Keratinocyte (primary cell): ENCODE measurements at regions not wholly inside any gene's neighbourhood (a gene's known extent, or its start where the extent isn't known, plus 50 kb on each side); places are given as distances from the start of the nearest gene placed in this dataset.

Experiments
- DNase-seq: peaks from one replicate; pipeline ENCODE4 v3.0.0-alpha.2; 2011; ENCODE audit warnings: low read depth, missing footprints, low spot score
- FAIRE-seq: peaks from 2 replicates; lab custom pipeline; 2011; peaks lifted over from hg19 to GRCh38; lab: Jason Lieb, UNC
- H2AFZ ChIP-seq: 2 replicates; pipeline ENCODE4 v1.6.0; 2012; ENCODE audit warnings: low read length, control low read depth, inconsistent platforms; ENCODE audit not compliant: control insufficient read depth
- H3K27ac ChIP-seq: 2 replicates; pipeline ENCODE4 v1.5.1; 2011; ENCODE audit warnings: low read length; ENCODE audit not compliant: control insufficient read depth, insufficient read depth
- H3K27me3 ChIP-seq: 3 replicates; pipeline ENCODE4 v1.6.0; 2011; ENCODE audit warnings: low read length; ENCODE audit not compliant: control insufficient read depth, insufficient read depth; ENCODE audit errors: extremely low read depth
- H3K36me3 ChIP-seq, 2 experiments: 2 replicates in 1 of 2; 3 replicates in 1 of 2; pipeline ENCODE4 v1.5.1; 2011; ENCODE audit warnings: low read length in 2 of 2, mild to moderate bottlenecking in 1 of 2; ENCODE audit not compliant: control insufficient read depth in 2 of 2, insufficient read depth in 2 of 2; ENCODE audit errors: extremely low read depth in 1 of 2
- H3K4me1 ChIP-seq: 3 replicates; pipeline ENCODE4 v1.5.1; 2011; ENCODE audit warnings: low read length; ENCODE audit not compliant: control insufficient read depth, insufficient read depth; ENCODE audit errors: extremely low read depth
- H3K4me2 ChIP-seq: 3 replicates; pipeline ENCODE4 v1.6.0; 2011; ENCODE audit warnings: low read depth, low read length; ENCODE audit not compliant: control insufficient read depth, insufficient read depth; ENCODE audit errors: extremely low read depth
- H3K4me3 ChIP-seq, 3 experiments: fragments of 200-600 bp in 1 of 3; sonication (generic) in 1 of 3; 2 replicates in 2 of 3; 3 replicates in 1 of 3; pipeline ENCODE4 v1.5.1; 2011 to 2016; ENCODE audit warnings: low read length in 3 of 3, mild to moderate bottlenecking in 3 of 3, control low read depth in 2 of 3, inconsistent platforms in 1 of 3, low read depth in 1 of 3, mixed read lengths in 1 of 3, mixed run types in 1 of 3, moderate library complexity in 1 of 3; ENCODE audit not compliant: control insufficient read depth in 2 of 3, insufficient read depth in 2 of 3; ENCODE audit errors: extremely low read depth in 1 of 3
- H3K79me2 ChIP-seq: 2 replicates; pipeline ENCODE4 v1.6.0; 2012; ENCODE audit warnings: low read length; ENCODE audit not compliant: control insufficient read depth, insufficient read depth
- H3K9ac ChIP-seq: 3 replicates; pipeline ENCODE4 v1.6.0; 2011; ENCODE audit warnings: low read length; ENCODE audit not compliant: control insufficient read depth, insufficient read depth; ENCODE audit errors: extremely low read depth
- H3K9me1 ChIP-seq: 3 replicates; pipeline ENCODE4 v1.6.0; 2011; ENCODE audit warnings: low read length; ENCODE audit not compliant: control insufficient read depth, insufficient read depth; ENCODE audit errors: extremely low read depth
- H3K9me3 ChIP-seq: 2 replicates; pipeline ENCODE4 v1.5.1; 2012; ENCODE audit warnings: low read depth, low read length; ENCODE audit not compliant: control insufficient read depth
- H4K20me1 ChIP-seq: 3 replicates; pipeline ENCODE4 v1.6.0; 2011; ENCODE audit warnings: low read length; ENCODE audit not compliant: control insufficient read depth, insufficient read depth; ENCODE audit errors: extremely low read depth
- CTCF ChIP-seq, 3 experiments: IDR thresholded peaks in 1 of 3; conservative IDR thresholded peaks in 1 of 3; optimal IDR thresholded peaks in 1 of 3; 2 replicates in 2 of 3; 3 replicates in 1 of 3; pipeline versions ENCODE3 to v1.5.1; 2011; ENCODE audit warnings: low read length in 3 of 3, mild to moderate bottlenecking in 3 of 3, moderate library complexity in 2 of 3, control low read depth in 1 of 3, inconsistent platforms in 1 of 3; ENCODE audit not compliant: insufficient read depth in 2 of 3; ENCODE audit errors: extremely low read depth in 1 of 3
- EZH2 ChIP-seq: IDR thresholded peaks from one replicate; pipeline ENCODE4 v1.6.1; 2012; ENCODE audit warnings: inconsistent platforms, mild to moderate bottlenecking, low read length, moderate library complexity
- dilution Hi-C: fragments of 300-500 bp; cut with MboI; formaldehyde crosslinking; loops from one replicate; pipeline ENCODE4 v1.7.0; 2020; ENCODE audit warnings: low sequenced_read_pairs; ENCODE audit not compliant: extremely low pct_ligation_motif_present

DNA sequence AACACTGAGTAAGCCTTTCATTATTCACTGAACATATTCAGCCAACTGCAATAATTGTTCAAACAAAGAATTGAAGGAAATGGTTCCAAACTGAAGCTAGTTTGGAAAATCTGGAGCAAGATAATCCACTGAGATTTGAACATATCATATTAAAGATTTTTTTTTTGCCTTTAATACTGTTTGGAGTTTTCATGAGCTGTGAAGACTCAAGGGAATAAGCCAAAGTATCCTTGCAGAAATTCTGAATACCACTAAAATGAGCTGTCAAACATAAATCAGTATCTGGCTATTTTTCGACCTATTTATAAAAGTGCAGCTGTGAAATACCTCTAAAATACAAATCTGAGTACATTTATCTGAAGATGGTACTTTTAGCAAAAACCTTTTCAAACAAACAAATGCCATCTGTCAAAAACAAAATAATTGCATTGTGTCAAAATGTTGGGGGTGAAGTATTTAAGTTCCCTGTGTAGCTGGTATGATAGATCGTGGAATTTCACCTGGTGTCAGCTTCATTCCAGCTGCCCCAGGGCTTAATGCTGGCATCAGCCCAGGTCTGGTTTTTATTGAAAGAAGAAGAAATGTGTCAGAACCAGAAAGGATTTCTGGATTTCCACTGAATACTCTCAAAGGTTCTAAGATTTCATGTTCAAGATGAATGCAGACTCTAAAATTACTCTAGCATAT, 149.0 kb upstream of the GRAMD2B start:
- FAIRE-seq (no peak), DNase-seq (no peak)

DNA sequence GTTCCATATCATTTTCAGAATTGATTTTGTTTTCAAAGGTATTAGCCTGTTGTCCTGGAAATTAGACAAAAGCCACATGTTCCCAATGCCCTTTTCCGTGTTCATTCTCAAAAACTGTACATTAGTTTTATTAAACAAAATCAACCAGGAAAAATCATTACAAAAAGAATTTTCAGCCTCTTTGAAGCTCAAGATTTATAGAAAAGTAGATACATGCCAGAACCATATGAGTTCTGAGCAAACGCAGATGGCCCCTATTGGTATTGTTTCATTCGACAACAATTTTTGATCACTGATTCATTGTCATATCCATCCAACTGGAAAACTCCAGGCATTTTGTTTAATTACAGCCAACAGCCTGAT, 148.5 kb upstream of the GRAMD2B start:
- FAIRE-seq (no peak), DNase-seq (no peak)
- H3K27me3 ChIP-seq: no peaks in the 10 kb centered on the region
- no peaks in the 10 kb centered on the region for H3K9me3 ChIP-seq
- no peaks in the 10 kb centered on the region for H3K79me2 ChIP-seq
- no peak overlapping the region for H3K4me3 ChIP-seq
- no peak overlapping the region for H3K27ac ChIP-seq
- no peak overlapping the region for H2AFZ ChIP-seq
- H3K9me1 ChIP-seq: no peaks in the 10 kb centered on the region
- no peaks in the 10 kb centered on the region for H4K20me1 ChIP-seq
- H3K4me2 ChIP-seq: no peak overlapping the region
- dilution Hi-C loops: no loop called here
- TF ChIP-seq CTCF (optimal IDR thresholded peaks at IDR 0.05 in 1 of 3, IDR thresholded peaks at IDR 0.05 in 1 of 3, conservative IDR thresholded peaks at IDR 0.05 in 1 of 3; ENCODE audit: extremely low read depth in 1 of 3, insufficient read depth in 2 of 3, low read length in 3 of 3): no peak
- TF ChIP-seq EZH2: no peak
- H3K36me3 ChIP-seq: no peaks in the 10 kb centered on the region
- no peak overlapping the region for H3K9ac ChIP-seq
- no peaks in the 10 kb centered on the region for H3K4me1 ChIP-seq

More for the DNA sequence above, 149.0 kb upstream of the GRAMD2B start:
- no peak overlapping the region for H2AFZ ChIP-seq
- no peak for TF ChIP-seq CTCF (optimal IDR thresholded peaks at IDR 0.05 in 1 of 3, IDR thresholded peaks at IDR 0.05 in 1 of 3, conservative IDR thresholded peaks at IDR 0.05 in 1 of 3; ENCODE audit: extremely low read depth in 1 of 3, insufficient read depth in 2 of 3, low read length in 3 of 3)
- TF ChIP-seq EZH2: no peak
- no peaks in the 10 kb centered on the region for H3K79me2 ChIP-seq
- no peaks in the 10 kb centered on the region for H3K27me3 ChIP-seq
- dilution Hi-C loops: no loop called here
- H3K27ac ChIP-seq: no peak overlapping the region
- no peak overlapping the region for H3K9ac ChIP-seq
- H3K4me1 ChIP-seq: no peaks in the 10 kb centered on the region
- H3K36me3 ChIP-seq: no peaks in the 10 kb centered on the region
- no peaks in the 10 kb centered on the region for H3K9me3 ChIP-seq
- H3K4me2 ChIP-seq: no peak overlapping the region
- H3K9me1 ChIP-seq: no peaks in the 10 kb centered on the region
- H4K20me1 ChIP-seq: no peaks in the 10 kb centered on the region
- H3K4me3 ChIP-seq: no peak overlapping the region
